IMR-90 (cell line): ENCODE measurements at regions not wholly inside any gene's neighbourhood (a gene's known extent, or its start where the extent isn't known, plus 50 kb on each side); places are given as distances from the start of the nearest gene placed in this dataset.

Source experiments
- ATAC-seq: fragments of 200-7000 bp; cut with Tn5 transposase; 2 replicates; pipeline ENCODE4 v1.9.1; 2020; ENCODE audit warnings: low read depth, mild to moderate bottlenecking, moderate library complexity
- BruUV-seq: library from RNA; stranded (reverse); fragments of 400-500 nt; replicated peaks from 2 replicates; lab custom pipeline; 2021; lab: Mats Ljungman, UMichigan
- CTCF ChIA-PET: fragments of 300-600 bp; formaldehyde crosslinking; extraction: SDS; loops from one replicate; lab custom pipeline; 2021; ENCODE audit warnings: antibody characterized with exemption; lab: Yijun Ruan, JAX
- POLR2A ChIA-PET: fragments of 300-600 bp; sonication (Branson Sonifier 250); formaldehyde crosslinking; loops from one replicate; lab custom pipeline; 2022; ENCODE audit warnings: antibody characterized with exemption; ENCODE audit not compliant: unreplicated experiment; lab: Charles Lee
- DNase-seq: peaks from one replicate; pipeline ENCODE4 v3.0.0; 2013
- H2AFZ ChIP-seq: replicated peaks from 2 replicates; pipeline ENCODE3; 2013; ENCODE audit warnings: low read length, mild to moderate bottlenecking; ENCODE audit not compliant: poor library complexity
- H2AK5ac ChIP-seq: 2 replicates; pipeline ENCODE4 v1.6.1; 2013; ENCODE audit warnings: low read depth, low read length, inconsistent platforms
- H2AK9ac ChIP-seq: replicated peaks from 2 replicates; pipeline ENCODE3; 2013; ENCODE audit warnings: mild to moderate bottlenecking, low read depth, low read length, moderate library complexity; ENCODE audit not compliant: poor library complexity
- H2BK120ac ChIP-seq: 2 replicates; pipeline ENCODE4 v1.6.1; 2013; ENCODE audit warnings: low read depth, low read length, inconsistent platforms
- H2BK15ac ChIP-seq: 3 replicates; pipeline ENCODE4 v1.6.1; 2013; ENCODE audit warnings: low read depth, low read length, inconsistent platforms
- H2BK20ac ChIP-seq: 2 replicates; pipeline ENCODE4 v1.6.1; 2013; ENCODE audit warnings: low read depth, mild to moderate bottlenecking, inconsistent platforms, low read length, moderate library complexity
- H2BK5ac ChIP-seq: 2 replicates; pipeline ENCODE4 v1.6.1; 2013; ENCODE audit warnings: mild to moderate bottlenecking, low read depth, low read length, inconsistent platforms; ENCODE audit not compliant: poor library complexity, severe bottlenecking
- H3K14ac ChIP-seq: replicated peaks from 2 replicates; pipeline ENCODE4 v1.6.1; 2013; ENCODE audit warnings: low read depth, low read length, inconsistent platforms
- H3K18ac ChIP-seq: 2 replicates; pipeline ENCODE4 v1.6.1; 2013; ENCODE audit warnings: low read depth, low read length, control low read depth
- H3K23ac ChIP-seq: 2 replicates; pipeline ENCODE4 v1.6.1; 2013; ENCODE audit warnings: low read depth, low read length, inconsistent platforms
- H3K27ac ChIP-seq: 2 replicates; pipeline ENCODE4 v1.5.1; 2013; ENCODE audit warnings: mild to moderate bottlenecking, control low read depth, low read length; ENCODE audit not compliant: insufficient read depth
- H3K27me3 ChIP-seq: 2 replicates; pipeline ENCODE4 v1.6.1; 2013; ENCODE audit warnings: low read length; ENCODE audit not compliant: control insufficient read depth, insufficient read depth
- H3K36me3 ChIP-seq: 2 replicates; pipeline ENCODE4 v1.6.1; 2013; ENCODE audit warnings: low read length, mixed read lengths; ENCODE audit not compliant: control insufficient read depth, insufficient read depth
- H3K4ac ChIP-seq: 2 replicates; pipeline ENCODE4 v1.6.1; 2013; ENCODE audit warnings: low read depth, low read length, inconsistent platforms
- H3K4me1 ChIP-seq: 2 replicates; pipeline ENCODE4 v1.6.1; 2013; ENCODE audit warnings: low read length, mixed read lengths; ENCODE audit not compliant: control insufficient read depth, insufficient read depth
- H3K4me2 ChIP-seq: 2 replicates; pipeline ENCODE4 v1.6.1; 2013; ENCODE audit warnings: low read depth, mild to moderate bottlenecking, control low read depth, low read length, moderate library complexity
- H3K4me3 ChIP-seq: 2 replicates; pipeline ENCODE4 v1.5.1; 2013; ENCODE audit warnings: low read depth, mild to moderate bottlenecking, control low read depth, low read length, moderate library complexity; ENCODE audit not compliant: insufficient read depth
- H3K56ac ChIP-seq: 2 replicates; pipeline ENCODE4 v1.6.1; 2013; ENCODE audit warnings: low read length, inconsistent platforms; ENCODE audit not compliant: insufficient read depth; ENCODE audit errors: extremely low read depth
- H3K79me1 ChIP-seq, 2 experiments: 2 replicates each; pipeline ENCODE4 v1.6.1; 2013; ENCODE audit warnings: low read length in 2 of 2, inconsistent platforms in 1 of 2, low read depth in 1 of 2
- H3K9ac ChIP-seq: 2 replicates; pipeline ENCODE4 v1.6.1; 2013; ENCODE audit warnings: low read depth, low read length, control low read depth
- H3K9me1 ChIP-seq: 2 replicates; pipeline ENCODE4 v1.6.1; 2013; ENCODE audit warnings: low read length, inconsistent platforms; ENCODE audit not compliant: insufficient read depth
- H3K9me3 ChIP-seq: 2 replicates; pipeline ENCODE4 v1.6.1; 2013; ENCODE audit warnings: low read length; ENCODE audit not compliant: control insufficient read depth, insufficient read depth
- H4K20me1 ChIP-seq: 2 replicates; pipeline ENCODE4 v1.6.1; 2013; ENCODE audit warnings: low read length, inconsistent platforms; ENCODE audit not compliant: insufficient read depth
- H4K5ac ChIP-seq: 2 replicates; pipeline ENCODE4 v1.6.1; 2013; ENCODE audit warnings: mild to moderate bottlenecking, low read depth, low read length, control low read depth
- H4K8ac ChIP-seq, 2 experiments: 2 replicates each; pipeline ENCODE4 v1.6.1; 2013; ENCODE audit warnings: low read depth in 2 of 2, low read length in 2 of 2, control low read depth in 1 of 2, inconsistent platforms in 1 of 2
- H4K91ac ChIP-seq: 2 replicates; pipeline ENCODE4 v1.6.1; 2013; ENCODE audit warnings: low read depth, low read length, inconsistent platforms; ENCODE audit not compliant: insufficient read depth
- BHLHE40 ChIP-seq: fragments of 150-350 bp; IDR thresholded peaks from 2 replicates; pipeline ENCODE4 v1.6.1; 2016; ENCODE audit warnings: mild to moderate bottlenecking, low read depth, low read length
- CEBPB ChIP-seq: IDR thresholded peaks from 2 replicates; pipeline ENCODE4 v1.6.1; 2012; ENCODE audit warnings: low read depth, low read length, improper control_type of control experiment
- CHD1 ChIP-seq: IDR thresholded peaks from 2 replicates; pipeline ENCODE4 v1.6.1; 2012; ENCODE audit warnings: low read depth, low read length, improper control_type of control experiment
- CTCF ChIP-seq: conservative IDR thresholded peaks from 2 replicates; pipeline ENCODE4 v1.5.1; 2012; ENCODE audit warnings: mild to moderate bottlenecking, low read depth, low read length, improper control_type of control experiment
- ELK1 ChIP-seq: fragments of 150-350 bp; IDR thresholded peaks from 2 replicates; pipeline ENCODE4 v1.6.1; 2016; ENCODE audit warnings: low read depth, mild to moderate bottlenecking, low read length, moderate library complexity, borderline replicate concordance
- FOS ChIP-seq: fragments of 150-350 bp; IDR thresholded peaks from 2 replicates; pipeline ENCODE4 v1.6.1; 2016; ENCODE audit warnings: low read depth, low read length
- MAFK ChIP-seq: IDR thresholded peaks from 2 replicates; pipeline ENCODE4 v1.6.1; 2012; ENCODE audit warnings: low read depth, low read length, improper control_type of control experiment
- MAZ ChIP-seq: IDR thresholded peaks from 2 replicates; pipeline ENCODE4 v1.6.1; 2012; ENCODE audit warnings: low read depth, mild to moderate bottlenecking, low read length, improper control_type of control experiment, moderate library complexity, borderline replicate concordance
- MXI1 ChIP-seq: IDR thresholded peaks from 2 replicates; pipeline ENCODE4 v1.6.1; 2012; ENCODE audit warnings: low read depth, mild to moderate bottlenecking, low read length, moderate library complexity, borderline replicate concordance
- NFE2L2 ChIP-seq: fragments of 150-350 bp; IDR thresholded peaks from 2 replicates; pipeline ENCODE4 v1.6.1; 2016; ENCODE audit warnings: low read depth, mild to moderate bottlenecking, low read length
- POLR2A ChIP-seq: IDR thresholded peaks from 2 replicates; pipeline ENCODE4 v1.6.1; 2012; ENCODE audit warnings: mild to moderate bottlenecking, low read depth, low read length
- RAD21 ChIP-seq: IDR thresholded peaks from 2 replicates; pipeline ENCODE4 v1.6.1; 2012; ENCODE audit warnings: low read length, improper control_type of control experiment
- RCOR1 ChIP-seq: IDR thresholded peaks from 2 replicates; pipeline ENCODE4 v1.6.1; 2012; ENCODE audit warnings: mild to moderate bottlenecking, low read length, improper control_type of control experiment; ENCODE audit not compliant: insufficient replicate concordance
- RFX5 ChIP-seq: IDR thresholded peaks from 2 replicates; pipeline ENCODE4 v1.8.0; 2012; ENCODE audit warnings: low read depth, mild to moderate bottlenecking, low read length, moderate library complexity
- SMC3 ChIP-seq: fragments of 150-350 bp; IDR thresholded peaks from 2 replicates; pipeline ENCODE4 v1.6.1; 2016; ENCODE audit warnings: low read depth, mild to moderate bottlenecking, antibody characterized with exemption, low read length, moderate library complexity
- USF2 ChIP-seq: fragments of 150-350 bp; IDR thresholded peaks from 2 replicates; pipeline ENCODE4 v1.6.1; 2017; ENCODE audit warnings: mild to moderate bottlenecking, antibody characterized with exemption, low read length, low read depth
- WGBS, 2 experiments: methylation state at CpG; one replicate each; pipeline versions ENCODE4 v1.1.5 to v1.1.7; 2013; ENCODE audit warnings: missing lambda C conversion rate in 2 of 2; ENCODE audit not compliant: insufficient read length in 1 of 2; ENCODE audit errors: extremely low coverage in 2 of 2; 5-methylcytosine and 5-hydroxymethylcytosine counted together
- dilution Hi-C: fragments of 300-500 bp; cut with HindIII; formaldehyde crosslinking; loops from one replicate; pipeline ENCODE4 v1.14.3; 2018; ENCODE audit warnings: low sequenced_read_pairs; ENCODE audit not compliant: unreplicated experiment
- in situ Hi-C: fragments of 300-500 bp; cut with MboI; formaldehyde crosslinking; loops from 3 replicates; pipeline ENCODE4 v1.14.3; 2019; ENCODE audit warnings: low sequenced_read_pairs, inconsistent platforms, mixed read lengths
- intact Hi-C: fragments of 100-400 bp; cut with micrococcal nuclease; formaldehyde crosslinking; loops from 2 replicates; pipeline ENCODE4 v1.10.0; 2022

- no peak for TF ChIP-seq CHD1
- TF ChIP-seq RCOR1 = no peak
- no peak for TF ChIP-seq MAFK
- TF ChIP-seq POLR2A = no peak
- no peak for TF ChIP-seq SMC3
- no peak for TF ChIP-seq CTCF
- TF ChIP-seq FOS = no peak
- no peak for TF ChIP-seq MXI1
- TF ChIP-seq BHLHE40 = no peak
- no peak for TF ChIP-seq NFE2L2
- no peak for TF ChIP-seq CEBPB
- no peak for TF ChIP-seq MAZ
- no peak for TF ChIP-seq RFX5
- TF ChIP-seq USF2 = no peak
- no peak for TF ChIP-seq RAD21
- no peak for TF ChIP-seq ELK1
- Histone ChIP-seq H3K14ac (no peak overlapping the region), H2AK9ac (no peak overlapping the region), H3K9ac (no peak overlapping the region), H3K4me3 (no peak overlapping the region), H2BK5ac (no peak overlapping the region), H4K8ac (no peak overlapping the region), H4K5ac (no peak overlapping the region), H3K27me3 (no peaks in the 10 kb centered on the region), H4K20me1 (no peaks in the 10 kb centered on the region), H3K27ac (no peak overlapping the region), H3K56ac (no peak overlapping the region), H3K9me1 (no peaks in the 10 kb centered on the region; the same call in 1 of the 2 replicates), H3K4ac (no peak overlapping the region), H3K4me1 (peaks cover 7% of the 10 kb centered on the region), H2BK120ac (no peak overlapping the region), H3K79me1 (no peaks in the 10 kb centered on the region), H3K9me3 (no peaks in the 10 kb centered on the region), H3K4me2 (no peak overlapping the region), H2AK5ac (no peak overlapping the region), H2BK20ac (no peak overlapping the region), H2AFZ (no peak overlapping the region), H4K91ac (no peak overlapping the region), H3K23ac (no peak overlapping the region), H3K36me3 (no peaks in the 10 kb centered on the region), H2BK15ac (no peak overlapping the region), H3K18ac (no peak overlapping the region)
- ChIA-PET CTCF (no interaction called here), POLR2A (no interaction called here)
- WGBS, 2 experiments = no CpG with 5 or more reads among the region's 1 CpG
- dilution Hi-C loops (no loop called here), intact Hi-C loops (no loop called here), in situ Hi-C loops (no loop called here)
- ATAC-seq (no peak), DNase-seq (peak; percentile 37)
- no TSS peak for BruUV-seq
These were observed 330.3 kb upstream of the XYLT1 start for GRCh38 chr16:17801068-17801467.
